Mesenchymal stem cell (in vitro differentiated cells and primary cell): ENCODE measurements at regions not wholly inside any gene's neighbourhood (a gene's known extent, or its start where the extent isn't known, plus 50 kb on each side); places are given as distances from the start of the nearest gene placed in this dataset.

Experiments
- DNase-seq: peaks from one replicate; pipeline ENCODE4 v3.0.0-alpha.2; 2013
- H2AFZ ChIP-seq: one replicate; pipeline ENCODE4 v1.6.1; 2013; ENCODE audit warnings: low read depth, mild to moderate bottlenecking, control low read depth, inconsistent platforms, low read length, moderate library complexity
- H2AK5ac ChIP-seq: 2 replicates; pipeline ENCODE4 v1.6.1; 2013; ENCODE audit warnings: low read length, moderate library complexity, mild to moderate bottlenecking, inconsistent platforms; ENCODE audit not compliant: severe bottlenecking
- H2BK120ac ChIP-seq: one replicate; pipeline ENCODE4 v1.6.1; 2013; ENCODE audit warnings: low read depth, mild to moderate bottlenecking, inconsistent platforms, low read length, moderate library complexity
- H2BK12ac ChIP-seq, 2 experiments: one replicate each; pipeline ENCODE4 v1.6.1; 2013; ENCODE audit warnings: inconsistent platforms in 2 of 2, low read length in 2 of 2, mild to moderate bottlenecking in 2 of 2, moderate library complexity in 2 of 2, control low read depth in 1 of 2
- H2BK15ac ChIP-seq: one replicate; pipeline ENCODE4 v1.6.1; 2013; ENCODE audit warnings: mild to moderate bottlenecking, low read depth, inconsistent platforms; ENCODE audit not compliant: poor library complexity, severe bottlenecking
- H2BK5ac ChIP-seq: 2 replicates; pipeline ENCODE4 v1.6.1; 2013; ENCODE audit warnings: low read depth, mild to moderate bottlenecking, low read length, control low read depth, inconsistent platforms; ENCODE audit not compliant: poor library complexity, severe bottlenecking
- H3K14ac ChIP-seq, 2 experiments: one replicate each; pipeline ENCODE4 v1.6.1; 2013; ENCODE audit warnings: inconsistent platforms in 2 of 2, low read length in 2 of 2, control low read depth in 1 of 2, mild to moderate bottlenecking in 1 of 2, moderate library complexity in 1 of 2
- H3K18ac ChIP-seq, 2 experiments: one replicate each; pipeline ENCODE4 v1.6.1; 2013; ENCODE audit warnings: inconsistent platforms in 2 of 2, low read length in 2 of 2, control low read depth in 1 of 2, low read depth in 1 of 2, mild to moderate bottlenecking in 1 of 2
- H3K23ac ChIP-seq, 2 experiments: one replicate each; pipeline ENCODE4 v1.6.1; 2013; ENCODE audit warnings: inconsistent platforms in 2 of 2, low read length in 2 of 2, mild to moderate bottlenecking in 2 of 2, moderate library complexity in 2 of 2, control low read depth in 1 of 2
- H3K27ac ChIP-seq: 2 replicates; pipeline ENCODE4 v1.5.1; 2013; ENCODE audit warnings: mild to moderate bottlenecking, moderate library complexity, low read length, control low read depth, inconsistent platforms; ENCODE audit not compliant: poor library complexity, severe bottlenecking
- H3K27me3 ChIP-seq, 2 experiments: 2 replicates each; pipeline versions ENCODE4 v1.6.1 to v1.7.0; 2013; ENCODE audit warnings: low read length in 2 of 2, mild to moderate bottlenecking in 2 of 2, moderate library complexity in 2 of 2, control low read depth in 1 of 2, inconsistent platforms in 1 of 2; ENCODE audit not compliant: control insufficient read depth in 1 of 2, insufficient read depth in 1 of 2
- H3K36me3 ChIP-seq, 2 experiments: 2 replicates each; pipeline versions ENCODE4 v1.6.1 to v1.7.0; 2013; ENCODE audit warnings: low read length in 2 of 2, control low read depth in 1 of 2, inconsistent platforms in 1 of 2, low read depth in 1 of 2, mild to moderate bottlenecking in 1 of 2; ENCODE audit not compliant: insufficient read depth in 2 of 2, control insufficient read depth in 1 of 2
- H3K4ac ChIP-seq, 2 experiments: one replicate each; pipeline ENCODE4 v1.6.1; 2013; ENCODE audit warnings: inconsistent platforms in 2 of 2, low read length in 2 of 2, mild to moderate bottlenecking in 2 of 2, moderate library complexity in 2 of 2, control low read depth in 1 of 2, low read depth in 1 of 2
- H3K4me1 ChIP-seq: 2 replicates; pipeline ENCODE4 v1.6.1; 2013; ENCODE audit warnings: low read depth, low read length, control low read depth; ENCODE audit not compliant: control insufficient read depth, insufficient read depth
- H3K4me2 ChIP-seq: 2 replicates; pipeline ENCODE4 v1.6.1; 2013; ENCODE audit warnings: low read length, mild to moderate bottlenecking, inconsistent platforms; ENCODE audit not compliant: poor library complexity, severe bottlenecking
- H3K4me3 ChIP-seq, 2 experiments: 2 replicates each; pipeline versions ENCODE4 v1.5.1 to v1.7.0; 2013; ENCODE audit warnings: low read length in 2 of 2, mild to moderate bottlenecking in 2 of 2, control low read depth in 1 of 2, low read depth in 1 of 2; ENCODE audit not compliant: insufficient read depth in 1 of 2
- H3K79me1 ChIP-seq: replicated peaks from 2 replicates; pipeline ENCODE4 v1.6.1; 2013; ENCODE audit warnings: mild to moderate bottlenecking, control low read depth, low read length, inconsistent platforms; ENCODE audit not compliant: poor library complexity, severe bottlenecking
- H3K9ac ChIP-seq: 2 replicates; pipeline ENCODE4 v1.7.0; 2013; ENCODE audit warnings: mild to moderate bottlenecking, low read length, moderate library complexity
- H3K9me3 ChIP-seq: 2 replicates; pipeline ENCODE4 v1.7.0; 2013; ENCODE audit warnings: mild to moderate bottlenecking, low read length; ENCODE audit not compliant: control insufficient read depth
- H4K8ac ChIP-seq: one replicate; pipeline ENCODE4 v1.6.1; 2013; ENCODE audit warnings: inconsistent platforms, mild to moderate bottlenecking, low read length, moderate library complexity
- H4K91ac ChIP-seq: one replicate; pipeline ENCODE4 v1.6.1; 2013; ENCODE audit warnings: mild to moderate bottlenecking, low read length, inconsistent platforms
- WGBS: methylation state at CpG from one replicate; pipeline ENCODE4 v1.1.7; 2013; ENCODE audit warnings: mixed read lengths; 5-methylcytosine and 5-hydroxymethylcytosine counted together

GRCh38 chr4:111989817-111990216 is 155.4 kb upstream of the FAM241A start:
- 0% methylated on average over 1 of the region's 1 CpG for WGBS

GRCh38 chr4:111991163-111991562 is 154.1 kb upstream of the FAM241A start:
- H2AK5ac ChIP-seq, result no peak overlapping the region
- peak overlapping the region in 1 of 2 experiments; percentile 79 for H3K4ac ChIP-seq
- H3K4me1 ChIP-seq, result no peaks in the 10 kb centered on the region
- H3K4me3 ChIP-seq, result no peak overlapping the region
- no peaks in the 10 kb centered on the region for H3K9me3 ChIP-seq
- no peak overlapping the region for H2AFZ ChIP-seq
- H3K27ac ChIP-seq, result no peak overlapping the region
- peak overlapping the region; percentile 69 for H4K8ac ChIP-seq
- H2BK120ac ChIP-seq, result peak overlapping the region; percentile 34
- no peaks in the 10 kb centered on the region for H3K36me3 ChIP-seq
- no peak for DNase-seq
- H3K14ac ChIP-seq, result peak overlapping the region in 1 of 2 experiments; percentile 13
- peak overlapping the region; percentile 25 to 59 for H3K18ac ChIP-seq
- H3K4me2 ChIP-seq, result no peak overlapping the region
- no peaks in the 10 kb centered on the region for H3K79me1 ChIP-seq
- H3K9ac ChIP-seq, result peak overlapping the region; percentile 39
- 85% methylated on average over 3 of the region's 3 CpGs for WGBS
- H2BK15ac ChIP-seq, result no peak overlapping the region
- H3K23ac ChIP-seq, result no peak overlapping the region
- no peak overlapping the region for H4K91ac ChIP-seq
- H2BK12ac ChIP-seq, result peak overlapping the region in 1 of 2 experiments; percentile 75
- no peak overlapping the region for H2BK5ac ChIP-seq
- H3K27me3 ChIP-seq, result no peaks in the 10 kb centered on the region

More at GRCh38 chr4:111989817-111990216, 155.4 kb upstream of the FAM241A start:
- Histone ChIP-seq H3K4ac (no peak overlapping the region), H3K27ac (no peak overlapping the region), H2AFZ (no peak overlapping the region), H2BK120ac (no peak overlapping the region), H3K4me3 (no peak overlapping the region), H2AK5ac (no peak overlapping the region), H3K79me1 (no peaks in the 10 kb centered on the region), H3K4me2 (no peak overlapping the region), H4K91ac (no peak overlapping the region), H2BK5ac (no peak overlapping the region), H3K36me3 (no peaks in the 10 kb centered on the region), H4K8ac (peak overlapping the region; percentile 54), H2BK15ac (no peak overlapping the region), H3K27me3 (peaks cover 0 to under 1% of the 10 kb centered on the region in 2 experiments), H3K9ac (no peak overlapping the region), H3K23ac (no peak overlapping the region), H3K18ac (peak overlapping the region in 1 of 2 experiments; percentile 54), H3K14ac (no peak overlapping the region), H3K4me1 (no peaks in the 10 kb centered on the region), H2BK12ac (peak overlapping the region in 1 of 2 experiments; percentile 77), H3K9me3 (no peaks in the 10 kb centered on the region)
- DNase-seq, result no peak

- Histone ChIP-seq H3K9me3 (no peaks in the 10 kb centered on the region), H3K27me3 (peaks cover 0 to 2% of the 10 kb centered on the region in 2 experiments), H3K36me3 (no peaks in the 10 kb centered on the region), H2AK5ac (no peak overlapping the region), H3K23ac (no peak overlapping the region), H4K91ac (no peak overlapping the region), H2BK15ac (no peak overlapping the region), H3K4me1 (no peaks in the 10 kb centered on the region), H3K4me3 (no peak overlapping the region), H4K8ac (no peak overlapping the region), H3K9ac (peak overlapping the region; percentile 39), H3K27ac (no peak overlapping the region), H2AFZ (no peak overlapping the region), H3K18ac (no peak overlapping the region), H3K14ac (no peak overlapping the region), H2BK120ac (no peak overlapping the region), H3K4me2 (no peak overlapping the region), H3K4ac (no peak overlapping the region), H2BK5ac (no peak overlapping the region), H2BK12ac (no peak overlapping the region), H3K79me1 (no peaks in the 10 kb centered on the region)
- DNase-seq, result peak; percentile 94
- WGBS, result 13% methylated on average over 3 of the region's 3 CpGs
These were observed 153.5 kb upstream of the FAM241A start for GRCh38 chr4:111991797-111992196.

DNA sequence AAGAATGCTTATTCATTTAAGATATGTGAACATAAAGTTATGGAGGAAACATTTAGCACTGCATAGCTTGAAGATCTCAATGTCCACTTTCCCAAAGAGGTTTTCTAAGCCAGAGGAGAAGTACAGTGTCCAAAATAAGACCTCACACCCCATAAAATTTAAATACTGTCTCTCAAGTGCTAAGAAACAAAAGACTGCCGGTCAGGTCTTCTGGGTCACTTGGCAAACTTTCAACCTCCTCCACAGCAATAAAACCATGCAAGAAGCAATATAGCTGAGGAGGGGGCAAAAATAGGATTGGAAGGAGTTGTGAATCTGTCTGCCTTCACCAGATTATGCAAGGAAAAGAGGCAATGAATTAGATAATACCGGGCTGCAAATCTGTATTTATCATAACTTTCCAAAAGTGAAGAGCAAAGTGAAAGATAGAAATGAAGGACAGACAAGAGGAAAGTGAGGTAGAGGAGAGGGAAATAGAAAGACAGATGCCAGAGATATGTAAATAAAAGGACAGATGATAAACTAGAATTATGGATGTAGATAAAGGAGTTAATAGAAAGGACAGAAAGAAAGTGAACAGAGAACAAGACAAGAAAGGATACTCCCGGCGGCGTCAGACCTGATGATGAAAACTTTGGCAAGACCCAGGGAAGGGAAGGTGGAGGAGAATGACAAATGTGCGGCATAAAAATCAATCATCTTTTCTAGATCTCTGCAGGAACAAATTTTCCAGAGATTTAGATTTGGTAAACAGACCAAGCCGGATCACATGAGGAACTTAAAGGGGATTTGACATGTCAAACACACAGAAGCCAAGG is 152.7 kb upstream of the FAM241A start:
- no peak overlapping the region for H2AFZ ChIP-seq
- H3K27ac ChIP-seq, result no peak overlapping the region
- DNase-seq, result no peak
- H3K4me3 ChIP-seq, result no peak overlapping the region
- H2BK120ac ChIP-seq, result no peak overlapping the region
- H4K91ac ChIP-seq, result no peak overlapping the region
- H2AK5ac ChIP-seq, result no peak overlapping the region
- H2BK15ac ChIP-seq, result no peak overlapping the region
- no peak overlapping the region for H3K4ac ChIP-seq
- H3K18ac ChIP-seq, result peak overlapping the region in 1 of 2 experiments; percentile 49
- WGBS, result 99% methylated on average over 6 of the region's 7 CpGs
- H2BK12ac ChIP-seq, result peak overlapping the region in 1 of 2 experiments; percentile 54
- H3K9me3 ChIP-seq, result no peaks in the 10 kb centered on the region
- H3K4me1 ChIP-seq, result no peaks in the 10 kb centered on the region
- H3K79me1 ChIP-seq, result no peaks in the 10 kb centered on the region
- H3K14ac ChIP-seq, result no peak overlapping the region
- H3K23ac ChIP-seq, result no peak overlapping the region
- no peaks in the 10 kb centered on the region for H3K36me3 ChIP-seq
- no peak overlapping the region for H2BK5ac ChIP-seq
- H4K8ac ChIP-seq, result no peak overlapping the region
- H3K4me2 ChIP-seq, result no peak overlapping the region
- H3K27me3 ChIP-seq, result peaks cover 3 to 4% of the 10 kb centered on the region in 2 experiments
- no peak overlapping the region for H3K9ac ChIP-seq
